ENCODE measurements at regions not wholly inside any gene's neighbourhood (a gene's known extent, or its start where the extent isn't known, plus 50 kb on each side); places are given as distances from the start of the nearest gene placed in this dataset.

DNA sequence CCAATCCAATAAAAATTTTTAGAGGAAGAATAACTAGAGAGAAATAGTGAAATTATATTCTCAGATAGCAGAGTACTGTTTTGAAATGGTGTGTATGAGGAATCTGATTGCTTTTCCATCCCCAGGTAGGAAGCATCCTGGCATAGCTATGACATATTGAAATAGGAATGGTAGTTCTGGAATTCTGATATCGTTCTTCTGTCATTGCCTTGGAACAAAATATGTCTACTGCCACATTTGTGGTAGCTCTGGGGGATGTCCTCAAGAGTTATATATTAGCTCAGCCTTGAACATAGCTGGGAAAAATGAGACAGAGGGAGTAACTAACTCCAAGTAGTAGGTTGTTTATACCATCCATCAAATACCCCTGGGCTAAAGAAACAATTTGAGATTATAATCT is 950.7 kb downstream of the MCTP2 start:
- no peak overlapping the region for H2BK15ac ChIP-seq (replicated peaks; ENCODE audit: low read depth)
- H3K4me1 ChIP-seq (ENCODE audit: control insufficient read depth, low read depth, low read length) = no peaks in the 10 kb centered on the region
- H3K4me3 ChIP-seq (ENCODE audit: low read length) = no peak overlapping the region
- no peaks in the 10 kb centered on the region for H3K79me2 ChIP-seq (ENCODE audit: control insufficient read depth, insufficient read depth, low read length)
- no peak for DNase-seq
- no CpG with 5 or more reads among the region's 1 CpG for WGBS (ENCODE audit: extremely low coverage, insufficient coverage, low lambda C conversion rate)
- H4K5ac ChIP-seq (ENCODE audit: low read length) = no peak overlapping the region
- H3K4ac ChIP-seq (ENCODE audit: low read depth, low read length) = no peak overlapping the region
- H2BK5ac ChIP-seq (ENCODE audit: low read length) = no peak overlapping the region
- H3K27me3 ChIP-seq (ENCODE audit: insufficient read depth, low read length, poor library complexity) = no peaks in the 10 kb centered on the region
- H3K56ac ChIP-seq (ENCODE audit: low read length) = no peak overlapping the region
- H3K36me3 ChIP-seq (ENCODE audit: control insufficient read depth, insufficient read depth, low read length) = no peaks in the 10 kb centered on the region
- H3K23ac ChIP-seq (ENCODE audit: low read length) = no peak overlapping the region
- H3K9ac ChIP-seq (ENCODE audit: low read length) = no peak overlapping the region
- no peak overlapping the region for H2BK120ac ChIP-seq (ENCODE audit: low read depth, low read length)
- H3K27ac ChIP-seq (ENCODE audit: low read depth, low read length) = no peak overlapping the region
- H4K8ac ChIP-seq (ENCODE audit: low read depth, low read length) = no peak overlapping the region
- H2AK5ac ChIP-seq (ENCODE audit: low read length) = no peak overlapping the region
- no peak overlapping the region for H3K18ac ChIP-seq (ENCODE audit: low read length)
- H3K79me1 ChIP-seq (ENCODE audit: low read length) = no peaks in the 10 kb centered on the region
- no peak overlapping the region for H3K4me2 ChIP-seq (ENCODE audit: low read length)

DNA sequence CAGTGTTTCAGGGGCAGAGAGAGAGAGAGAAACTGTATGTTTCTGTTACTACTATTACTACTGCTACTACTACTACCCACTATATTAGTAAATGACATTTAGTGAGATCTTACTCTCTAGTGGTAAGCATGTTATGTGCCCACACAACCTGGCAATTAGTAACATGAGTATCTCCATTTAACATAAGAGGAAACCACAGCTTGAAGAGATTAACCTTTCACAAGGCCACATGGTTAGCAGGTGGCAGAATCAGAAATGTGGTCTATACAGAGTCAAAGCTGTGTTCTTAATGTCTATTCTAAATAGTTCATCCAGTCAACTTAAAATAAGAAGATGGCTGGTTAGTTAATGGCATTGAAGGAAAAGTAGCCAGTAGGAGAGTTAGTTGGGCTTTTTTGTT is 961.6 kb downstream of the MCTP2 start:
- H2BK120ac ChIP-seq (ENCODE audit: low read depth, low read length) = no peak overlapping the region

DNA sequence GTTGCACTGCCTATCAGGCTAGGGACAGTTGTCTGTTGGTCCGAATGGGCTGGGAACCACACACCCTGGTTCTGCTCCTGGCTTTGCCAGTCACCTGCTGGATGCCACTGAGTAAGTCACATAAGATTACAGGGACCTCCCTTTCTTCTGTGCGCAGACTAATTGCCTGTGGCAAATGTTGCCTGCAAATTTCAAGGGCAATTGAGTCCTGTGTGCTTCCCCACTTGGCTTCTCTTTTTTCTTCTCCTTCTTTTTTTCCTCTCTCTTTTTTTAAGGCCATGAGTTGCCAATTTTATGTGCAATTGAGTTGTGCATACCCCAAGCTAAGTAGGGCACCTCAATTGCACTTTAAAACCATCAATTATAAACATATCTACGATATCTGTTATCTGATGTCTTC is 963.4 kb downstream of the MCTP2 start:
- Histone ChIP-seq H3K79me2 (ENCODE audit: control insufficient read depth, insufficient read depth, low read length) (no peaks in the 10 kb centered on the region), H3K18ac (ENCODE audit: low read length) (no peak overlapping the region), H2BK15ac (replicated peaks; ENCODE audit: low read depth) (no peak overlapping the region), H2BK120ac (ENCODE audit: low read depth, low read length) (no peak overlapping the region), H3K23ac (ENCODE audit: low read length) (no peak overlapping the region), H4K5ac (ENCODE audit: low read length) (no peak overlapping the region), H3K27ac (ENCODE audit: low read depth, low read length) (no peak overlapping the region), H3K4me2 (ENCODE audit: low read length) (no peak overlapping the region), H3K4ac (ENCODE audit: low read depth, low read length) (no peak overlapping the region), H4K8ac (ENCODE audit: low read depth, low read length) (no peak overlapping the region), H3K56ac (ENCODE audit: low read length) (no peak overlapping the region), H3K79me1 (ENCODE audit: low read length) (no peaks in the 10 kb centered on the region), H3K4me3 (ENCODE audit: low read length) (no peak overlapping the region), H2AK5ac (ENCODE audit: low read length) (no peak overlapping the region), H3K27me3 (ENCODE audit: insufficient read depth, low read length, poor library complexity) (no peaks in the 10 kb centered on the region), H3K9ac (ENCODE audit: low read length) (no peak overlapping the region), H3K4me1 (ENCODE audit: control insufficient read depth, low read depth, low read length) (peaks cover 3% of the 10 kb centered on the region), H3K36me3 (ENCODE audit: control insufficient read depth, insufficient read depth, low read length) (no peaks in the 10 kb centered on the region), H2BK5ac (ENCODE audit: low read length) (no peak overlapping the region)
- DNase-seq = no peak
- no CpG with 5 or more reads among the region's 3 CpGs for WGBS (ENCODE audit: extremely low coverage, insufficient coverage, low lambda C conversion rate)

More for the DNA sequence above, 961.6 kb downstream of the MCTP2 start:
- Histone ChIP-seq H3K4me3 (ENCODE audit: low read length) (no peak overlapping the region), H2AK5ac (ENCODE audit: low read length) (no peak overlapping the region), H3K27ac (ENCODE audit: low read depth, low read length) (no peak overlapping the region), H3K4me2 (ENCODE audit: low read length) (no peak overlapping the region), H3K9ac (ENCODE audit: low read length) (no peak overlapping the region), H4K5ac (ENCODE audit: low read length) (no peak overlapping the region), H2BK5ac (ENCODE audit: low read length) (no peak overlapping the region), H3K56ac (ENCODE audit: low read length) (no peak overlapping the region), H3K23ac (ENCODE audit: low read length) (no peak overlapping the region), H4K8ac (ENCODE audit: low read depth, low read length) (no peak overlapping the region), H3K4me1 (ENCODE audit: control insufficient read depth, low read depth, low read length) (peaks cover 3% of the 10 kb centered on the region), H3K27me3 (ENCODE audit: insufficient read depth, low read length, poor library complexity) (no peaks in the 10 kb centered on the region), H3K36me3 (ENCODE audit: control insufficient read depth, insufficient read depth, low read length) (no peaks in the 10 kb centered on the region), H3K79me1 (ENCODE audit: low read length) (no peaks in the 10 kb centered on the region), H3K79me2 (ENCODE audit: control insufficient read depth, insufficient read depth, low read length) (no peaks in the 10 kb centered on the region), H2BK15ac (replicated peaks; ENCODE audit: low read depth) (no peak overlapping the region), H3K18ac (ENCODE audit: low read length) (no peak overlapping the region), H3K4ac (ENCODE audit: low read depth, low read length) (no peak overlapping the region)
- no peak for DNase-seq

DNA sequence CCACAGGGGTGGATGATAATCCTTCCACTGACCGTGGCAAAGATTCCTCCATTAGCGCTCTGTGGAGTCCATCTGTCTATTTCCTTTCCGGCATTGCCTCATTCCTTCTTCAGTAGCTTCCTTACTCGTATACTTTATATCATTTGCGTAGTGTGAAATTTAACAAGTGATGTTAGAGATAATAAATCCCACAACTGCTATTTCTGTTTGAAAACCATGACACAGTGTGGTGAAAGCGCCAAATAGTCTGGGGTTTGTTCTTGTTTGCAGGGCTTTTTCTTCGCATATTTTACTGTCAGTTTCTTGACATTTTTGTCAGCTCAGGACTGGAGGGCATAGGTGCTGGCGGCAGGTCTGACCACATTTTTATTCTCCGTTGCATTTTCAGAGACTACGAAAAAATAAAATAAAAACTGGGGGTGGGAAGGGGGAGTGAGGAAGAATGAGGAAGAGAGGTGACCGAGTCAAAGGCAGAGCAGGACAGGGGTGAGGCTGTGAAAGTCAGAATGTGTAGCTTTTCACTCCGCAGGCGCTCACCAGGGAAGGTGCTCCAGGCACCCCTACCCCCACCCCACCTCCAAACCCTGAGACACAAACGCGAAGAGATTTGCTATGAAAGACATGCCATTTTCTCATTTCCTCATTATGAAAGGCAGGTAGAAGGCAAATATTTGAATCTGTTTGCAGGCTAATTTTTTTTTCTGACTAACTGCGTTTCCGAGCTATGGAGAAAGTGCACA is 965.0 kb downstream of the MCTP2 start:
- Histone ChIP-seq H4K8ac (ENCODE audit: low read depth, low read length) (no peak overlapping the region), H3K79me2 (ENCODE audit: control insufficient read depth, insufficient read depth, low read length) (no peaks in the 10 kb centered on the region), H2BK120ac (ENCODE audit: low read depth, low read length) (no peak overlapping the region), H3K4me1 (ENCODE audit: control insufficient read depth, low read depth, low read length) (peaks cover 3% of the 10 kb centered on the region), H3K4me3 (ENCODE audit: low read length) (no peak overlapping the region), H3K9ac (ENCODE audit: low read length) (no peak overlapping the region), H3K56ac (ENCODE audit: low read length) (no peak overlapping the region), H2BK15ac (replicated peaks; ENCODE audit: low read depth) (no peak overlapping the region), H3K18ac (ENCODE audit: low read length) (peak overlapping the region; percentile 5), H3K27me3 (ENCODE audit: insufficient read depth, low read length, poor library complexity) (no peaks in the 10 kb centered on the region), H4K5ac (ENCODE audit: low read length) (no peak overlapping the region), H2AK5ac (ENCODE audit: low read length) (no peak overlapping the region), H3K27ac (ENCODE audit: low read depth, low read length) (no peak overlapping the region), H3K23ac (ENCODE audit: low read length) (no peak overlapping the region), H3K4me2 (ENCODE audit: low read length) (no peak overlapping the region), H3K4ac (ENCODE audit: low read depth, low read length) (no peak overlapping the region), H2BK5ac (ENCODE audit: low read length) (no peak overlapping the region), H3K79me1 (ENCODE audit: low read length) (no peaks in the 10 kb centered on the region), H3K36me3 (ENCODE audit: control insufficient read depth, insufficient read depth, low read length) (no peaks in the 10 kb centered on the region)
- WGBS (ENCODE audit: extremely low coverage, insufficient coverage, low lambda C conversion rate) = no CpG with 5 or more reads among the region's 17 CpGs
- peak; percentile 7 for DNase-seq

DNA sequence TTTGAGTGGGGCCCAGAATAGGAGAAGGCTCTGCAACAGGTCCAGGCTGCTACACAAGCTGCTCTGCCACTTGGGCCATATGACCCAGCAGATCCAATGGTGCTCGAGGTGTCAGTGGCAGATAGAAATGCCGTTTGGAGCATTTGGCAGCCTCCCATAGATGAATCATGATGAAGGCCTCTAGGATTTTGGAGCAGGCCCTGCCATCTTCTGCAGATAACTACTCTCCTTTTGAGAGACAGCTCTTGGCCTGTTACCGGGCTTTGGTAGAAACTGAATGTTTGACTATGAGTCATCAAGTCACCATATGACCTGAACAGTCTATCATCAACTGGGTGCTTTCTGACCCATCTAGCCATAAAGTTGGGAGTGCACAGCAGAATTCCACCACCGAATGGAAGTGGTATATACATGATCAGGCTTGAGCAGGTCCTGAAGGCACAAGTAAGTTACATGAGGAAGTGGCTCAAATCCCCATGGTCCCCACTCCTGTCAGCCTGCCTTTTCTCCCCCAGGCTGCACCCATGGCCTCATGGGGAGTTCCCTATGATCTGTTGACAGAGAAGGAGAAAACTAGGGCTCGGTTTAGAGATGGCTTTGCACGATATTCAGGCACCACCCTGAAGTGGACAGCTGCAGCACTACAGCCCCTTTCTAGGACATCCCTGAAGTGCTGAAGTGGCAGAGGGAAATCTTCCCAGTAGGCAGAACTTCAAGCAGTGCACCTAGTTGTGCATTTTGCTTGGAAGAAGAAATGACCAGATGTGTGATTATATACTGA is 971.4 kb downstream of the MCTP2 start:
- Histone ChIP-seq H3K27me3 (ENCODE audit: insufficient read depth, low read length, poor library complexity) (no peaks in the 10 kb centered on the region), H3K18ac (ENCODE audit: low read length) (no peak overlapping the region), H3K4ac (ENCODE audit: low read depth, low read length) (no peak overlapping the region), H3K4me1 (ENCODE audit: control insufficient read depth, low read depth, low read length) (no peaks in the 10 kb centered on the region), H2BK120ac (ENCODE audit: low read depth, low read length) (no peak overlapping the region), H3K4me3 (ENCODE audit: low read length) (no peak overlapping the region), H4K8ac (ENCODE audit: low read depth, low read length) (no peak overlapping the region), H3K9ac (ENCODE audit: low read length) (no peak overlapping the region), H3K23ac (ENCODE audit: low read length) (no peak overlapping the region), H2BK15ac (replicated peaks; ENCODE audit: low read depth) (no peak overlapping the region), H3K56ac (ENCODE audit: low read length) (no peak overlapping the region), H3K36me3 (ENCODE audit: control insufficient read depth, insufficient read depth, low read length) (no peaks in the 10 kb centered on the region), H3K79me2 (ENCODE audit: control insufficient read depth, insufficient read depth, low read length) (no peaks in the 10 kb centered on the region), H3K4me2 (ENCODE audit: low read length) (no peak overlapping the region), H3K27ac (ENCODE audit: low read depth, low read length) (no peak overlapping the region), H3K79me1 (ENCODE audit: low read length) (no peaks in the 10 kb centered on the region), H2AK5ac (ENCODE audit: low read length) (no peak overlapping the region), H2BK5ac (ENCODE audit: low read length) (no peak overlapping the region), H4K5ac (ENCODE audit: low read length) (no peak overlapping the region)
- WGBS (ENCODE audit: extremely low coverage, insufficient coverage, low lambda C conversion rate) = no CpG with 5 or more reads among the region's 6 CpGs
- no peak for DNase-seq
